Mesenchymal stem cell (in vitro differentiated cells and primary cell): ENCODE measurements at regions not wholly inside any gene's neighbourhood (a gene's known extent, or its start where the extent isn't known, plus 50 kb on each side); places are given as distances from the start of the nearest gene placed in this dataset.

Source experiments
- DNase-seq: peaks from one replicate; pipeline ENCODE4 v3.0.0-alpha.2; 2013
- H2AFZ ChIP-seq: one replicate; pipeline ENCODE4 v1.6.1; 2013; ENCODE audit warnings: low read depth, mild to moderate bottlenecking, control low read depth, inconsistent platforms, low read length, moderate library complexity
- H2AK5ac ChIP-seq: 2 replicates; pipeline ENCODE4 v1.6.1; 2013; ENCODE audit warnings: low read length, moderate library complexity, mild to moderate bottlenecking, inconsistent platforms; ENCODE audit not compliant: severe bottlenecking
- H2BK120ac ChIP-seq: one replicate; pipeline ENCODE4 v1.6.1; 2013; ENCODE audit warnings: low read depth, mild to moderate bottlenecking, inconsistent platforms, low read length, moderate library complexity
- H2BK12ac ChIP-seq, 2 experiments: one replicate each; pipeline ENCODE4 v1.6.1; 2013; ENCODE audit warnings: inconsistent platforms in 2 of 2, low read length in 2 of 2, mild to moderate bottlenecking in 2 of 2, moderate library complexity in 2 of 2, control low read depth in 1 of 2
- H2BK15ac ChIP-seq: one replicate; pipeline ENCODE4 v1.6.1; 2013; ENCODE audit warnings: mild to moderate bottlenecking, low read depth, inconsistent platforms; ENCODE audit not compliant: poor library complexity, severe bottlenecking
- H2BK5ac ChIP-seq: 2 replicates; pipeline ENCODE4 v1.6.1; 2013; ENCODE audit warnings: low read depth, mild to moderate bottlenecking, low read length, control low read depth, inconsistent platforms; ENCODE audit not compliant: poor library complexity, severe bottlenecking
- H3K14ac ChIP-seq, 2 experiments: one replicate each; pipeline ENCODE4 v1.6.1; 2013; ENCODE audit warnings: inconsistent platforms in 2 of 2, low read length in 2 of 2, control low read depth in 1 of 2, mild to moderate bottlenecking in 1 of 2, moderate library complexity in 1 of 2
- H3K18ac ChIP-seq, 2 experiments: one replicate each; pipeline ENCODE4 v1.6.1; 2013; ENCODE audit warnings: inconsistent platforms in 2 of 2, low read length in 2 of 2, control low read depth in 1 of 2, low read depth in 1 of 2, mild to moderate bottlenecking in 1 of 2
- H3K23ac ChIP-seq, 2 experiments: one replicate each; pipeline ENCODE4 v1.6.1; 2013; ENCODE audit warnings: inconsistent platforms in 2 of 2, low read length in 2 of 2, mild to moderate bottlenecking in 2 of 2, moderate library complexity in 2 of 2, control low read depth in 1 of 2
- H3K27ac ChIP-seq: 2 replicates; pipeline ENCODE4 v1.5.1; 2013; ENCODE audit warnings: mild to moderate bottlenecking, moderate library complexity, low read length, control low read depth, inconsistent platforms; ENCODE audit not compliant: poor library complexity, severe bottlenecking
- H3K27me3 ChIP-seq, 2 experiments: 2 replicates each; pipeline versions ENCODE4 v1.6.1 to v1.7.0; 2013; ENCODE audit warnings: low read length in 2 of 2, mild to moderate bottlenecking in 2 of 2, moderate library complexity in 2 of 2, control low read depth in 1 of 2, inconsistent platforms in 1 of 2; ENCODE audit not compliant: control insufficient read depth in 1 of 2, insufficient read depth in 1 of 2
- H3K36me3 ChIP-seq, 2 experiments: 2 replicates each; pipeline versions ENCODE4 v1.6.1 to v1.7.0; 2013; ENCODE audit warnings: low read length in 2 of 2, control low read depth in 1 of 2, inconsistent platforms in 1 of 2, low read depth in 1 of 2, mild to moderate bottlenecking in 1 of 2; ENCODE audit not compliant: insufficient read depth in 2 of 2, control insufficient read depth in 1 of 2
- H3K4ac ChIP-seq, 2 experiments: one replicate each; pipeline ENCODE4 v1.6.1; 2013; ENCODE audit warnings: inconsistent platforms in 2 of 2, low read length in 2 of 2, mild to moderate bottlenecking in 2 of 2, moderate library complexity in 2 of 2, control low read depth in 1 of 2, low read depth in 1 of 2
- H3K4me1 ChIP-seq: 2 replicates; pipeline ENCODE4 v1.6.1; 2013; ENCODE audit warnings: low read depth, low read length, control low read depth; ENCODE audit not compliant: control insufficient read depth, insufficient read depth
- H3K4me2 ChIP-seq: 2 replicates; pipeline ENCODE4 v1.6.1; 2013; ENCODE audit warnings: low read length, mild to moderate bottlenecking, inconsistent platforms; ENCODE audit not compliant: poor library complexity, severe bottlenecking
- H3K4me3 ChIP-seq, 2 experiments: 2 replicates each; pipeline versions ENCODE4 v1.5.1 to v1.7.0; 2013; ENCODE audit warnings: low read length in 2 of 2, mild to moderate bottlenecking in 2 of 2, control low read depth in 1 of 2, low read depth in 1 of 2; ENCODE audit not compliant: insufficient read depth in 1 of 2
- H3K79me1 ChIP-seq: replicated peaks from 2 replicates; pipeline ENCODE4 v1.6.1; 2013; ENCODE audit warnings: mild to moderate bottlenecking, control low read depth, low read length, inconsistent platforms; ENCODE audit not compliant: poor library complexity, severe bottlenecking
- H3K9ac ChIP-seq: 2 replicates; pipeline ENCODE4 v1.7.0; 2013; ENCODE audit warnings: mild to moderate bottlenecking, low read length, moderate library complexity
- H3K9me3 ChIP-seq: 2 replicates; pipeline ENCODE4 v1.7.0; 2013; ENCODE audit warnings: mild to moderate bottlenecking, low read length; ENCODE audit not compliant: control insufficient read depth
- H4K8ac ChIP-seq: one replicate; pipeline ENCODE4 v1.6.1; 2013; ENCODE audit warnings: inconsistent platforms, mild to moderate bottlenecking, low read length, moderate library complexity
- H4K91ac ChIP-seq: one replicate; pipeline ENCODE4 v1.6.1; 2013; ENCODE audit warnings: mild to moderate bottlenecking, low read length, inconsistent platforms
- WGBS: methylation state at CpG from one replicate; pipeline ENCODE4 v1.1.7; 2013; ENCODE audit warnings: mixed read lengths; 5-methylcytosine and 5-hydroxymethylcytosine counted together

- no peaks in the 10 kb centered on the region for H3K79me1 ChIP-seq
- H3K18ac ChIP-seq: no peak overlapping the region
- H2AK5ac ChIP-seq: no peak overlapping the region
Measured at GRCh38 chr7:109734601-109735000, 1164.9 kb downstream of the DNAJB9 start.

GRCh38 chr7:109735881-109736280 lies 1166.2 kb downstream of the DNAJB9 start:
- no peaks in the 10 kb centered on the region for H3K79me1 ChIP-seq
- no peak overlapping the region for H3K23ac ChIP-seq

More at GRCh38 chr7:109734601-109735000, 1164.9 kb downstream of the DNAJB9 start:
- H3K9ac ChIP-seq: no peak overlapping the region
- H3K27ac ChIP-seq: no peak overlapping the region
- H3K14ac ChIP-seq: no peak overlapping the region
- H2BK12ac ChIP-seq: no peak overlapping the region
- no peak overlapping the region for H2BK15ac ChIP-seq
- H4K8ac ChIP-seq: no peak overlapping the region
- no peak for DNase-seq
- H3K9me3 ChIP-seq: no peaks in the 10 kb centered on the region
- no peak overlapping the region for H3K4me3 ChIP-seq
- no peaks in the 10 kb centered on the region for H3K4me1 ChIP-seq
- H3K23ac ChIP-seq: no peak overlapping the region
- H3K36me3 ChIP-seq: no peaks in the 10 kb centered on the region
- H4K91ac ChIP-seq: no peak overlapping the region
- no peak overlapping the region for H2BK5ac ChIP-seq
- H3K4ac ChIP-seq: no peak overlapping the region
- no peak overlapping the region for H2BK120ac ChIP-seq
- no peaks in the 10 kb centered on the region for H3K27me3 ChIP-seq
- H3K4me2 ChIP-seq: no peak overlapping the region
- no peak overlapping the region for H2AFZ ChIP-seq

GRCh38 chr7:109745677-109746410 lies 1176.2 kb downstream of the DNAJB9 start:
- 69% methylated on average over 4 of the region's 4 CpGs for WGBS
- Histone ChIP-seq H3K4me3 (no peak overlapping the region), H3K23ac (no peak overlapping the region), H3K4me2 (no peak overlapping the region), H3K18ac (no peak overlapping the region), H3K9me3 (peaks cover 3% of the 10 kb centered on the region), H2BK120ac (no peak overlapping the region), H3K4ac (no peak overlapping the region), H2BK5ac (no peak overlapping the region), H3K14ac (no peak overlapping the region), H4K91ac (no peak overlapping the region), H3K79me1 (no peaks in the 10 kb centered on the region), H2BK15ac (no peak overlapping the region), H3K27ac (no peak overlapping the region), H3K9ac (no peak overlapping the region), H3K27me3 (no peaks in the 10 kb centered on the region), H3K4me1 (no peaks in the 10 kb centered on the region), H3K36me3 (no peaks in the 10 kb centered on the region), H2BK12ac (no peak overlapping the region), H4K8ac (no peak overlapping the region), H2AFZ (no peak overlapping the region), H2AK5ac (no peak overlapping the region)
- DNase-seq: no peak

More at GRCh38 chr7:109735881-109736280, 1166.2 kb downstream of the DNAJB9 start:
- Histone ChIP-seq H3K4ac (no peak overlapping the region), H3K27ac (no peak overlapping the region), H3K18ac (no peak overlapping the region), H2BK12ac (no peak overlapping the region), H3K4me1 (no peaks in the 10 kb centered on the region), H3K14ac (no peak overlapping the region), H2BK120ac (no peak overlapping the region), H3K4me3 (no peak overlapping the region), H2BK5ac (no peak overlapping the region), H2AFZ (no peak overlapping the region), H2BK15ac (no peak overlapping the region), H3K27me3 (no peaks in the 10 kb centered on the region), H4K91ac (no peak overlapping the region), H3K36me3 (no peaks in the 10 kb centered on the region), H3K9ac (no peak overlapping the region), H3K9me3 (no peaks in the 10 kb centered on the region), H4K8ac (no peak overlapping the region), H3K4me2 (no peak overlapping the region), H2AK5ac (no peak overlapping the region)
- 96% methylated on average over 3 of the region's 5 CpGs for WGBS
- DNase-seq: no peak

- no peak overlapping the region for H3K27ac ChIP-seq
- H3K79me1 ChIP-seq: no peaks in the 10 kb centered on the region
- no peak overlapping the region for H2BK15ac ChIP-seq
- H2AK5ac ChIP-seq: no peak overlapping the region
- H2BK12ac ChIP-seq: no peak overlapping the region
- H3K9me3 ChIP-seq: peaks cover 3% of the 10 kb centered on the region
- no peak overlapping the region for H4K8ac ChIP-seq
- H2BK5ac ChIP-seq: no peak overlapping the region
- no peak overlapping the region for H4K91ac ChIP-seq
- H3K14ac ChIP-seq: no peak overlapping the region
- H2BK120ac ChIP-seq: no peak overlapping the region
- H3K27me3 ChIP-seq: no peaks in the 10 kb centered on the region
- H3K4me2 ChIP-seq: no peak overlapping the region
- no peaks in the 10 kb centered on the region for H3K36me3 ChIP-seq
- no peak overlapping the region for H3K4ac ChIP-seq
- DNase-seq: peak; percentile 3
- no peak overlapping the region for H3K4me3 ChIP-seq
- H3K23ac ChIP-seq: no peak overlapping the region
- H3K4me1 ChIP-seq: no peaks in the 10 kb centered on the region
- no peak overlapping the region for H3K18ac ChIP-seq
- H2AFZ ChIP-seq: no peak overlapping the region
- 50% methylated on average over 1 of the region's 4 CpGs for WGBS
- H3K9ac ChIP-seq: no peak overlapping the region
Measured at GRCh38 chr7:109751241-109751640, 1181.6 kb downstream of the DNAJB9 start.
